ENCODE measurements at regions not wholly inside any gene's neighbourhood (a gene's known extent, or its start where the extent isn't known, plus 50 kb on each side); places are given as distances from the start of the nearest gene placed in this dataset.
"Not testable (repeated sequence)": the region's sequence is repeated elsewhere in the genome, so short reads cannot be mapped to it uniquely, and the experiment has no call there.

GRCh38 chr14:105662043-105662442 is 135.7 kb downstream of the TMEM121 start:
- not testable (repeated sequence) for TF ChIP-seq EZH2phosphoT487 (IDR thresholded peaks at IDR 0.05; ENCODE audit: unreplicated experiment); REST (IDR thresholded peaks at IDR 0.05; ENCODE audit: unreplicated experiment); CTCF (conservative IDR thresholded peaks at IDR 0.05; ENCODE audit: low read depth in 2 of 2); EZH2 (IDR thresholded peaks at IDR 0.05; ENCODE audit: low read depth, unreplicated experiment); POLR2AphosphoS5 (IDR thresholded peaks at IDR 0.05; ENCODE audit: low read depth); CREB1 (CRISPR knock-in tag; IDR thresholded peaks at IDR 0.05; ENCODE audit: low read depth)
